ENCODE measurements at regions not wholly inside any gene's neighbourhood (a gene's known extent, or its start where the extent isn't known, plus 50 kb on each side); places are given as distances from the start of the nearest gene placed in this dataset. TPM values are rescaled to one million over a fixed set of nuclear protein-coding genes. Genes with fewer than 3 reads are reported as not detected.

DNA sequence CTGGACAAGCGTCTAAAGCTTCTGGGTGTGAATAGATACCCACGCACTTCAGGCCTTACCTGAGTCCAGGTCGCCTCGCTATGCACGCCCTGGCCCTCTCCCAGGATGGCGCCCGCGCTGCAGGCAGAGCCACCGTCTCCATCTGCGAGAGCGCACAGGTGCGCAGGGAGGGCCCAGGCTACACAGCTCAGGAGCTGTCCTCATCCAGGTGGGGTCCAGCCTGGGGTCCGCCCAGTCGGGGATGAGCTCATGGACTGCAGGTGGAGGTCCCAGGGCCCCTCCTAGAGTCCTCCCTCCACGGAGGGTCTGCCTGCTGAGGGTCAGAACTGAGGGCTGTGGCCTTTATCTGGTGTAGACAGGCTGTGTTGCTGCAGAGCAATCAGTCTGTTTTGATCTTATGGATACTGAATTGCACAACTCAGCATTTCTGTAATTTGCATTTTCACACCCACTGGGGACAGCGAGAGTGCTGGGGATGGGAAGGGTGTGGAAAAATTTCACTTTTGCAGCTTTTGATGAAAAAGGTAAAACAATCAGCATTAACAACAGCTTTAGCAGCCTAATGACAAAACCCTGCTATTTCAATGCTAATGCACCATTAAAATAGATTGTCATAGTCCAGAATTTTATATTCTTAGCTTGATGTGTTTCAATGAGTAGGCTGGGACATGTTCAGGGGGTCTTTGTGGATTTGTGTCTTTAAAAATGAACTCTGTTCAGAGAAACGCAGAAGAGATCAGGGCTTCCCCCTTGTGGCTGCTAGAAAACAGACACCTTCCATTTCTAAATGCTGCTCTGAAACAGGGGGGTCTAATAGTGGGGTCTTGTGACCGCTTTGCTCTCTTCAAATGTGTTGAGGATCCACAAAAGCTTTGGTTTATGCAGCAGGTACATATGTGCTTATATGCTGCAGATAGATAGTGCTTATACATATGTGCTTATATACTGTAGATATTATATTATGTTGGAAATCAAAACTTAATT, 77.8 kb upstream of the PHACTR3 start:
- DNase-seq (ENCODE audit: low spot score in 2 of 2) = no peak

DNA sequence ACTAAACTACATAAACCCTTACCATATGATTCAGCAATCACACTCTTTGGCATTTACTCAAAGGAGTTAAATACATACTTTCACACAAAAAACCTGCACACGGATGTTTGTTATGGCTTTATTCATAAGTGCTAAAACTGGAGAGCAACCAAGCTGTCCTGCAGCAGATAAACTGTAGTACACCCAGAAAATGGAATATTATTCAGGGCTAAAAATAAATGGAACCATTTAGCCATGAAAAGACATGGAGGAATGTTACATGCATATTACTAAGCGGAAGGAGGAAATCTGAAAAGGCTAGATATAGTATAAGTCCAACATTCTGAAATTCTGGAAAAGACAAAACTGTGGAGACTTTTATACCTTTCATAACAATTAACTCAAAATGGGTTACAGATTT, 73.6 kb upstream of the PHACTR3 start:
- DNase-seq (ENCODE audit: low spot score in 2 of 2) (no peak), FAIRE-seq (no peak)

More for the DNA sequence above, 77.8 kb upstream of the PHACTR3 start:
- FAIRE-seq = no peak

DNA sequence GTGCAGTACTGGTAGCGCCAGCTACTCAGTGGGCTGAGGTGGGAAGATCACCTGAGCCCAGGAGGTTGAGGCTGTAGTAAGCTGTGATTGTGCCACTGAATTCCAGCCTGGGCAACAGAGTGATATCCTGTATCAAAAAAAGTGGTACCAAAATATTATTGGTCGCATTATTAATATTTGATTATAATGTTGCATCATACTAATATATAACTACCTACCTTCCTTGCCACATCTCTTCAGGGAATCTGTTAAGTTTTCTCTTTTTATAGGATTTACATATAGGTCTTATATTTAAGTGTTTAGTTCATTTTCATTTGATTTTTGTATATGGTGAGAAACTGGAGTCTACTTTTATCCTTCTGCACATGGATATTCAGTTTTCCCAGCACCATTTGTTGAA, 66.3 kb upstream of the PHACTR3 start:
- DNase-seq (ENCODE audit: low spot score in 2 of 2) (no peak), FAIRE-seq (no peak)

DNA sequence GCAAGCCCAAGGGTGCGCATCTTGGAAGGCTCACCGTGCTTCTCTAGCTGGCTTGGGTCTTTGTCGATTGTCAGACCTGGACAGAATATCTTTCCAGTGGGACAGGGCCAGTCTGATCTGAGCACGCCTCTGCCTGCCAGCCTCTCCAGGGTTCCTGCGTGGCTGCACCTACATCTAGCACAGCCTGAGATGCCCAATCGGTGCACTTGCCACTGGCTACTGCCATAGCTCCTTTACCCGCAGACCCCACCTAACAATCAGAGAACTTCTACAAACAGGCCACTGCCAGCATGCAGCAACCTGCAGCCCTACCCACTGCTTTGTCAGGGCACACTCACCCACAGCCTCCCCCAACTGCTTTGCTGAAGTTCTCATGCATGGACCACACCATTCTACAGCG, 56.7 kb upstream of the PHACTR3 start:
- no peak for FAIRE-seq

More for the DNA sequence above, 56.7 kb upstream of the PHACTR3 start:
- no peak for DNase-seq (ENCODE audit: low spot score in 2 of 2)

Small RNA genes lying in the stretch of these regions (small RNA-seq; reads per million reads assigned to genes)
- not detected for gene PIEZO1P1
